ENCODE measurements at regions not wholly inside any gene's neighbourhood (a gene's known extent, or its start where the extent isn't known, plus 50 kb on each side); places are given as distances from the start of the nearest gene placed in this dataset.

DNA sequence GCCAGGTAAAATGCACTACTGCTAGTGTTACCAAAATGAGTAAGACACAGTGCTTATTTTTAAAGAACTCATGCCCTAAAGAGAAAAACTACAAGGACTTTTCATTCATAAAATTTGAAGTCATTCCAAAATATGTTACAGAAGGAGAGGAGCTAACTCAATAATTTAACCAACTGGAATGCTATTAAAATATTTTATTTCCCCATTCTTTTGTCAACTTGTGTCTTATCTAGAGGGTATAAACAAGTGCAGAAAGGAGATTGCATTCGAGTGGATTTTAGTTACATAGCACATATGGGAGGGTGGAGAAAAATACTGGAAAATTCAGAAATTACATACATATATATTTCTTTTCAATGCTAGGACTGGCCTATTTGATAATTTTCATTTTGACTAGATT is 131.0 kb upstream of the IRS2 start:
- H3K4me1 Mint-ChIP-seq (ENCODE audit: insufficient read depth, unreplicated experiment) = no peaks in the 10 kb centered on the region
- POLR2A ChIA-PET = interaction anchor here (0.6 kb wide), 1 partner anchor 150 kb away, joined by 3 read pairs; no protein-coding TSS in a partner anchor
- no peak overlapping the region for H3K27ac Mint-ChIP-seq (ENCODE audit: low read depth, unreplicated experiment)

DNA sequence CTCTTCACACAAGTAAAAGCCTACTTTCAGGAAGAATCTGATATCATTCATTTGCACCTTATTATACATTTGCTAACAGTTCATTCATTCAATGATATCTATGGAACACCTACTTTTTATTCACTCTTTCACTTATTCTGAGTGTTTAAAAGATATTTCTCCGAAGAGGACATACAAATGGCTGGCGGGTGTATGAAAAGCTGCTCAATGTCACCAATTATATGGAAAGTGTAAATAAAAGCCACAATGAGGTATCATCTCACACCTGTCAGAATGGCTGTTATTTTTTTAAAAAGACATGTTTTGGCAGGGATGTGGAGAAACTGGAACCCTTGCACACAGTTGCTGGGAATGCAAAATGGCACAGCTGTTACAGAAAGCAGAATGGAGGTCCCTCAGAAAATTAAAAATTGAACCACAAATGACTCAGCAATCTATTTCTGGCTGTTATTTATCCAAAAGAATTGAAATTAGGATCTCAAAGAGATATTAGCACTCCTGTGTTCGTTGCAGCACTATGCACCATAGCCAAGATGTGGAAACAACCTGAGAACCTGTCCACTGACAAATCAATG is 127.6 kb upstream of the IRS2 start:
- H3K27me3 Mint-ChIP-seq (ENCODE audit: insufficient read depth, unreplicated experiment) = no peaks in the 10 kb centered on the region
- intact Hi-C loops (cut with micrococcal nuclease) = no loop called here
- H3K4me1 Mint-ChIP-seq (ENCODE audit: insufficient read depth, unreplicated experiment) = no peaks in the 10 kb centered on the region
- no TSS peak for BruUV-seq (replicated peaks)
- no peak overlapping the region for H3K4me3 Mint-ChIP-seq (ENCODE audit: unreplicated experiment)
- no peaks in the 10 kb centered on the region for H3K36me3 Mint-ChIP-seq (ENCODE audit: insufficient read depth, unreplicated experiment)
- ChIA-PET POLR2A (no interaction called here), CTCF (no interaction called here)
- TF ChIP-seq, protein P1, sequence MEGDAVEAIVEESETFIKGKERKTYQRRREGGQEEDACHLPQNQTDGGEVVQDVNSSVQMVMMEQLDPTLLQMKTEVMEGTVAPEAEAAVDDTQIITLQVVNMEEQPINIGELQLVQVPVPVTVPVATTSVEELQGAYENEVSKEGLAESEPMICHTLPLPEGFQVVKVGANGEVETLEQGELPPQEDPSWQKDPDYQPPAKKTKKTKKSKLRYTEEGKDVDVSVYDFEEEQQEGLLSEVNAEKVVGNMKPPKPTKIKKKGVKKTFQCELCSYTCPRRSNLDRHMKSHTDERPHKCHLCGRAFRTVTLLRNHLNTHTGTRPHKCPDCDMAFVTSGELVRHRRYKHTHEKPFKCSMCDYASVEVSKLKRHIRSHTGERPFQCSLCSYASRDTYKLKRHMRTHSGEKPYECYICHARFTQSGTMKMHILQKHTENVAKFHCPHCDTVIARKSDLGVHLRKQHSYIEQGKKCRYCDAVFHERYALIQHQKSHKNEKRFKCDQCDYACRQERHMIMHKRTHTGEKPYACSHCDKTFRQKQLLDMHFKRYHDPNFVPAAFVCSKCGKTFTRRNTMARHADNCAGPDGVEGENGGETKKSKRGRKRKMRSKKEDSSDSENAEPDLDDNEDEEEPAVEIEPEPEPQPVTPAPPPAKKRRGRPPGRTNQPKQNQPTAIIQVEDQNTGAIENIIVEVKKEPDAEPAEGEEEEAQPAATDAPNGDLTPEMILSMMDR (IDR thresholded peaks at IDR 0.05; ENCODE audit: unreplicated experiment) = no peak
- H3K9me3 Mint-ChIP-seq (ENCODE audit: unreplicated experiment) = no peaks in the 10 kb centered on the region
- no peak overlapping the region for H3K27ac Mint-ChIP-seq (ENCODE audit: low read depth, unreplicated experiment)
- DNase-seq (ENCODE audit: unreplicated experiment) = no peak

More for the DNA sequence above, 131.0 kb upstream of the IRS2 start:
- no peak for DNase-seq (ENCODE audit: unreplicated experiment)
- Mint-ChIP-seq H3K9me3 (ENCODE audit: unreplicated experiment) (no peaks in the 10 kb centered on the region), H3K36me3 (ENCODE audit: insufficient read depth, unreplicated experiment) (no peaks in the 10 kb centered on the region), H3K27me3 (ENCODE audit: insufficient read depth, unreplicated experiment) (no peaks in the 10 kb centered on the region), H3K4me3 (ENCODE audit: unreplicated experiment) (no peak overlapping the region)
- intact Hi-C loops (cut with micrococcal nuclease) = no loop called here
- no TSS peak for BruUV-seq (replicated peaks)
- CTCF ChIA-PET = interaction anchor here (0.7 kb wide), 1 partner anchor 41 kb away, joined by 3 read pairs; no protein-coding TSS in a partner anchor
- TF ChIP-seq, protein P1 (IDR thresholded peaks at IDR 0.05; ENCODE audit: unreplicated experiment) = no peak

DNA sequence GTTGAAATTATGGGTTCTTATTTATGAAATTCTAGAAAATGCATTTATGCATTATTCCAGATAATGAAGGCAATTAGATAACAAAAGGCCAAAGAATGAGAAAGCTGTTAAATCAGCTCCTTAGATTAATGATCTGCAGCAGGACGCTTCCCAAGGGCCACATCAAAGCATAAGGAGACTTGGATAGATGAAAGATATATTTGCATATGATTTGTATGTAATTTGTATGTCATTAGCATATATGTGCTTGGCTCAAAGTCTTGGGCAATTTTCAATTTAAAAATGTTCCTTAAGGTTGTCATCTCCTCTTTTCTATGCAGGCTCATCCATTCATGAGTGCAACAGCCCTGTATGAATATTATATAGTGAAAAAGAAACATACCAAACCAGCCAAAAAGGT is 126.8 kb upstream of the IRS2 start:
- no peaks in the 10 kb centered on the region for H3K36me3 Mint-ChIP-seq (ENCODE audit: insufficient read depth, unreplicated experiment)
- TF ChIP-seq, protein P1 (IDR thresholded peaks at IDR 0.05; ENCODE audit: unreplicated experiment) = no peak
- H3K27ac Mint-ChIP-seq (ENCODE audit: low read depth, unreplicated experiment) = no peak overlapping the region
- H3K27me3 Mint-ChIP-seq (ENCODE audit: insufficient read depth, unreplicated experiment) = no peaks in the 10 kb centered on the region
- no peak overlapping the region for H3K4me3 Mint-ChIP-seq (ENCODE audit: unreplicated experiment)
- H3K4me1 Mint-ChIP-seq (ENCODE audit: insufficient read depth, unreplicated experiment) = no peaks in the 10 kb centered on the region
- POLR2A ChIA-PET = no interaction called here
- H3K9me3 Mint-ChIP-seq (ENCODE audit: unreplicated experiment) = no peaks in the 10 kb centered on the region
- CTCF ChIA-PET = no interaction called here
- BruUV-seq (replicated peaks) = no TSS peak
- DNase-seq (ENCODE audit: unreplicated experiment) = no peak
- intact Hi-C loops (cut with micrococcal nuclease) = no loop called here

DNA sequence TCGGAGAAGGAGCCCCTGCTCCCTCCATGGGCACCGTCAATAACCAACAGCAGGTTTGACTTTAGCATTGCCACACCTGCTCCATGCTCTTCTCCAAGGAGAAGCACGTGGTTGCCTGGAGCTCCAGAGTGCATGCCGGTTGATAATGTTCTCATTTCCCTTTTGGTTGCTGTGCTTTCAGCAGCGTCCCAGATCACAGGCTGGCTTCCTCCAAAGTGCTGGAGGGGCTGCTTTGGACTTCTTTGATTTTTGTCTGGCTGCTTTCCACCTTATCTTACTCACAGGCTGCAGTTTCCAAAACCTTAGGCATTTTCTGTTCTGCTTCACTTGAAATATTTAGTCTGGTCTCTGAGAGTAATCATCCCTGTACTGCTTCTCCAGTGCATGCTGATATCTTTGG is 123.8 kb upstream of the IRS2 start:
- Mint-ChIP-seq H3K4me3 (ENCODE audit: unreplicated experiment) (no peak overlapping the region), H3K9me3 (ENCODE audit: unreplicated experiment) (no peaks in the 10 kb centered on the region), H3K4me1 (ENCODE audit: insufficient read depth, unreplicated experiment) (no peaks in the 10 kb centered on the region), H3K27ac (ENCODE audit: low read depth, unreplicated experiment) (no peak overlapping the region), H3K27me3 (ENCODE audit: insufficient read depth, unreplicated experiment) (no peaks in the 10 kb centered on the region), H3K36me3 (ENCODE audit: insufficient read depth, unreplicated experiment) (no peaks in the 10 kb centered on the region)
- ChIA-PET CTCF (interaction anchor here (0.5 kb wide), 1 partner anchor 403 kb away, joined by 3 read pairs; no protein-coding TSS in a partner anchor), POLR2A (interaction anchor here (1.1 to 1.4 kb wide), 2 partner anchors 10 to 12 kb away, joined by 3 read pairs; no protein-coding TSS in a partner anchor)
- no TSS peak for BruUV-seq (replicated peaks)
- TF ChIP-seq, protein P1 (IDR thresholded peaks at IDR 0.05; ENCODE audit: unreplicated experiment) = no peak
- DNase-seq (ENCODE audit: unreplicated experiment) = no peak
- intact Hi-C loops (cut with micrococcal nuclease) = no loop called here

Data from MCF 10A (cell line).